NCI-H526 treated with DMSO at 0.1 percent for 48 hours (cell line): ENCODE measurements at regions not wholly inside any gene's neighbourhood (a gene's known extent, or its start where the extent isn't known, plus 50 kb on each side); places are given as distances from the start of the nearest gene placed in this dataset.
"Not testable (repeated sequence)": the region's sequence is repeated elsewhere in the genome, so short reads cannot be mapped to it uniquely, and the experiment has no call there.

Experiments
- DNase-seq: peaks from one replicate; lab custom pipeline; 2025; lab: John Stamatoyannopoulos, UW

DNA sequence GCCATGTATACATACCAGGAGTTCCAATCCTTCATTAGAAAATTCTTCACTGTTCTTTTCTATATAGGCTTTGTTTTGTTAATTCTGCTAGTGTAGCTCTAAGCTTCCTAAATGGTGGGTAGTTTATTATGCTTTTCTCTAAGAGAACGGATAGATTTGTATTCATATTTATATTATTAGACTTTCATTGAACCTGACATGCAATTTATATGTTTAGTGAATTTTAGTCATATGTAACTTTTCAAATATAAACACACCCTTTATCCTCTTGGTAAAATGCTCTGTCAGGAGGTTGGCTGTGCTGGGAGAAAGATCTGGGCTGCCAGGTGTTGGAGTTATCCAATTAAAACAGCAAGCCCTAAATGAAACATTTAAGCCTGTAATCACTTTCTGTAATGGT, 369.7 kb upstream of the RGS18 start:
- DNase-seq, result no peak

- no peak for DNase-seq
Observed at GRCh38 chr1:191798178-191798577, 360.1 kb upstream of the RGS18 start.

GRCh38 chr1:191804311-191804710, 354.0 kb upstream of the RGS18 start:
- no peak for DNase-seq

GRCh38 chr1:191813593-191813992, 344.7 kb upstream of the RGS18 start:
- not testable (repeated sequence) for DNase-seq

GRCh38 chr1:191818198-191818597, 340.1 kb upstream of the RGS18 start:
- no peak for DNase-seq

DNA sequence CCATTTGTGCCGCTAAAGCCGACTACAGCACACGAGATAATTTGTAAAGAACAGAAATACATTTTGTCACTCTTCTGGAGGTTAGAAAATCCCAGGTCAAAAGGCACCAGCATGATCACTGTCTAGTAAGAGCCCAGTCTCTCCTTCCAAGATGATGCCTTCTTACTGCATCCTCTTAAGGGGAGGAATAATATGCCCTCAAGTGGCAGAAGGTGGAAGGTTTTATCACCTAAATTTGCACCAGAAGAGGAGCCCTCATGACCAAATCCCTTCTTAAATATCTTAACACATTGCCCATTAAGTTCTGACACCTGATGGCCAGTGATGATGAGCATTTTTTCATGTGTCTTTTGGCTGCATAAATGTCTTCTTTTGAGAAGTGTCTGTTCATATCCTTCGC, 326.7 kb upstream of the RGS18 start:
- DNase-seq, result no peak

DNA sequence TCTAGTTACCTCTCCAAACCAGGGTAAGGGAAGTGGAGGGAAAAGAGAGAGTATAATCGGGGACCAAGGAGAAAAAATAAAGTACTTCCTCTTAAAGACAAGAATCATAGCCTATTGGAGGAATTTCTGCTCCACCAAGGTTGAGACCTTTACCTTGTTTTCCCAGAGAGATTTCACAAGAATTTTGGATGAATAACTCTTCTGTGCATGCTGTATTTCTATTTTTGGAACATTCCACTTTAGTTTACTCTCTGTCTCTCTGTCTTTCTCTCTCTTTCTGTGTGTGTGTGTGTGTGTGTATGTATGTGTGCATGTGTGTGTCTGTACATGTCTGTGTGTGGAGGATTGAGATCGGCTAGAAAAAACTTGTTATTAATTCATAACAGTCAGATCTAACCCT, 318.4 kb upstream of the RGS18 start:
- DNase-seq, result no peak

DNA sequence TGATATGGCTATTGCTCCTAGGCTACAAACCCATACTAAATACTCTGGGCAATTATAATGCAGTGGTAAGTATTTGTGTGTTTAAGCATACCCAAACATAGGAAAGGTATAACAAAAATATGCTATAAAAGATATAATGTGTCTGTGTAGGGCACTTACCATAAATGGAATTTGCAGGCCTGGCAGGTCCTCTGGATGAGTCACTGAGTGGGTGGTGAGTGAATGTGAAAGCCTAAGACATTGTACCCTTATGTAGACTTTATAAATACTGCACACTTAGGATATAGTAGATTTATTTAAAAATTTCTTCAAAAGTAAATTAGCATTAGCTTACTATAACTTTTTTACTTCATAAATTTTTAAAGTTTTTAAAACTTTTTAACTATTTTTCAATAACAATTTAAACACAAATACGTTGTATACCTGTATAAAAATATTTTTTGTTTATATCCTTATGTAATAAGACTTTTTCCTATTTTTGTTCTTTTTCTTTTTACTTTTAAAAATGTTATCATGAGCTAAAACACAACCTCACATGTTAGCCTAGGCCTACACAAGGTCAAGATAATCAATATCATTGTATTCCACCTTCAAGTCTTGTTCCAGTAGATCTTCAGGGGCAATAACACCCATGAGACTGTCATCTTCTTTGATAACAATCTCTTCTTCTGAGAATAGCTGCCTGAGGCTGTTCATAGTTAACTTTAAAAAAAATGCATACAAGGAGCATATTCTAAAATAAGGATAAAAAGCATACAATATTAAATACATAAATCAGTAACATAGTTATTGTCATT, 306.3 kb upstream of the RGS18 start:
- no peak for DNase-seq

DNA sequence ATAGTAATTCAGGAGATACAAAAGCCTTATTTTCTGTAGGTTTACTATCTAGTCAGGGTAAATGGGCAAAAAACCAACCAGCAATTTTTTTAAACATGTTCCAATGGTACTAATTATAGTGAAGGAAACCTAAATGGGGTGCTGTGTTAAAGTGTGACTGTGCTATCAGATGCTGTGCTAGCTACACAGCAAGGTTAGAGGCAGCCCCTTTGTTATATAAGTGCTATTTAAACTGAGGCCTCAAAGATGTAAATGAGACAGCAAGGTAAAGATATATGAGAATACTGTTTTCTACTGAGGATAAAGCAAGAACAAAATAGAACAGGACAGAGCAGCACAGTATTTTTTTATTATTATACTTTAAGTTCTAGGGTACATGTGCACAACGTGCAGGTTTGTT, 305.4 kb upstream of the RGS18 start:
- no peak for DNase-seq

DNA sequence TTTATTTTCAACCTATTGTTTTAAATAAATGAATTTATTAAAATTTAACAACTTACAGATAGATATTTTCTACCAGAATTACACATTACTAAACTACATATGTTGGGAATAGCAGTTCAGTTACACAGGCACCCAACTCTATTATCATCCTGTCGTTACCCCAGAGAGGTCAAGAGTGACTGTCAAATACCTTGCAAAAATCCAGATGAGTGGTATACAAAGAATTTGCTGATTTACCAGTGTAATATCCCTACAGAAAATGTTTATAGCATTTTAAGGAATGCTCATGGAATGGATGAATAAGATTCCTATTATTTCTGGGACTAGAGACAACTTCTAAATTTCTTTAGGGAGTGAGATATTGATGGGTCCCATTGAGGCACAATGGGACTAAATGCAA, 300.7 kb upstream of the RGS18 start:
- no peak for DNase-seq

- no peak for DNase-seq
Observed at GRCh38 chr1:191865479-191865878, 292.8 kb upstream of the RGS18 start.

GRCh38 chr1:191866155-191866554, 292.1 kb upstream of the RGS18 start:
- DNase-seq, result no peak

- DNase-seq, result no peak
Observed at GRCh38 chr1:191869790-191870312, 288.4 kb upstream of the RGS18 start.

DNA sequence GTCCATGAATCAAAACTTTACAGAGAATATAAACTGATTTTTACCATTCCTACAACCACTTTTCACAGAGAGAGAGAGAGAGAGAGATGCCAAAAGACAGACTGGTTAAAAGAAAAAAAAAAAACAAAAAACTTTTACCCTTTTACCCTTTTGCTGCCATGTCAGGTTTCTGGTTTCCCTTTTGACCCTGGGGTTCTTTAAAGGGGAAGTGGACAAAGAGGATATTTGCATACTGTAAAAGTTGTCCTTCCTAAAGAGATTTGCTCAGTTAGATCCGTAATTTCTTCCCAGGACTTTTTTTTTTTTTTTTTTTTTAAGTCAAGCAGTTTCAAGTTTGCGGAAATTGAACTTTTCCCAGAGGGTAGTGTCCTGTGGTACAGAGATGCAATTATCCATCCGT, 287.8 kb upstream of the RGS18 start:
- no peak for DNase-seq

DNA sequence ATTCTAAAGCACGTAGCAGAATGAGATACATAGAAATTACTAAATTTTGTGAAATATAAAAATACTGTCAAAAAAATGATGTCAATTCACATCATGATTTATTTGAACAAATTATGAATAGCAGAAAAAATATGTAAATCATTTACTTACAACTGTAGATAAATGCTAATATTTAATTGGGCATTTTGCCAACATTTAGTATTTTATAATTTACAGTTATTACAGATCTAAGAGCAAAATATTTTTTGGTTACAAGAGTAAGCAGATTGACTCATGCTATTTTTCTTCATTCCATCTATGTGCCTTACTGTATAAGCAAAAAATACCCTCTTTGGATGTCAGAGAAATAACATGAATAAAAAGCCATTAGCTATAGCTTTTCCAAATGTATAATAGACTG, 282.3 kb upstream of the RGS18 start:
- no peak for DNase-seq

DNA sequence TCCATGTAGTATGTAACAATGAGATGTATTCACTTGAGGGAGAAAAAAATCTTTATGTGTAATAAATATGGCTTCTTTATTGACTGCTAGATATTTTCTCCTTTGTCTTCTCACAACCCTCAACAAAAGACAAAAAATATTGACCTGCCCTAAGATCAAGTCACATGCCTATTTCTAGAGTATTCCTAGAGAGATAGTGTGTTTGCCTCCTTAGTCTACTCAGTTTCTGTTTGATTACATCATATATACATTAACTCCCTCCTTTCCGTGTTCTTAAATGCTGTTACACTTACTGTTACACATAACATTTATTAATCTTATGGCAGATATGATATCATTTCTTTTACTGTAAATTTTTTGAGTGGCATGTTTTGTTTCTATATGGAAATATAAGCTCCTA, 281.6 kb upstream of the RGS18 start:
- DNase-seq, result no peak

DNA sequence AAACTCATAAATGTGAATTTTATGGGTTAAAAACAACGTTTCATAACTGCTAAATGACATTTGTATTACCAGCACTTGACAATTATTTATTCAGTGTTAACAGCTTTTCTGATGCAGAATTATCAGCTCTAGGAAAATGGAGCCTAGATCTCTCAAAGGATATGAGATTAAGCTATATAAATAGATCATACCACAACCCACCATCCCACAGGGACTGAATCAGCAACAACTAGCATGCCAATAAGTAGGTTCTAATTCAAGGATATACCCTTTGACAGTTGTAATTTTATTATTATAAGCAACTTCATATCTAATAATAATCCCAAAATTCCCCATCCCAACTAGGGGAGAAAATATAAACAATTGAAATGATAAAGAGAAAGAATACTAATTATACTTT, 275.4 kb upstream of the RGS18 start:
- no peak for DNase-seq

DNA sequence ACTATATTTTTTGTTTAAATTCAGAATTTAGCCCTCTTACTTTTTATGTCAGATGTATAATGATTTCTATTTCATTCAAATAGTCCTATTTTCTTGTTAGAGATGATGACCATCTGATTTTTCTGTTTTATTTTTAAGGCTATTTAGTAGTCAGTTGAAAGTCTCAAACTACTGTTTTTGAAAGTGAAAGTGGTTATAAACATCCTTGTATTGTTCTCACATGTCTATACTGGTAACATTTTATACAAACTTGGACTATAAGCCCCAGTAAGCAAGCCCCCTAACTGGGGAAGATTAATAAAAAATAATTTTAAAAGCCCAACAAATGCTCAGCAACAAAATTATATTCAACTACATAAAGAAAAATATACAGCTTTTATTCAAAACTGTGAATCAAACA, 271.3 kb upstream of the RGS18 start:
- no peak for DNase-seq

GRCh38 chr1:191888996-191889622, 269.2 kb upstream of the RGS18 start:
- DNase-seq, result no peak

- no peak for DNase-seq
Observed at GRCh38 chr1:191889623-191890003, 268.6 kb upstream of the RGS18 start.

- DNase-seq, result no peak
Observed at GRCh38 chr1:191890433-191891088, 267.7 kb upstream of the RGS18 start.

DNA sequence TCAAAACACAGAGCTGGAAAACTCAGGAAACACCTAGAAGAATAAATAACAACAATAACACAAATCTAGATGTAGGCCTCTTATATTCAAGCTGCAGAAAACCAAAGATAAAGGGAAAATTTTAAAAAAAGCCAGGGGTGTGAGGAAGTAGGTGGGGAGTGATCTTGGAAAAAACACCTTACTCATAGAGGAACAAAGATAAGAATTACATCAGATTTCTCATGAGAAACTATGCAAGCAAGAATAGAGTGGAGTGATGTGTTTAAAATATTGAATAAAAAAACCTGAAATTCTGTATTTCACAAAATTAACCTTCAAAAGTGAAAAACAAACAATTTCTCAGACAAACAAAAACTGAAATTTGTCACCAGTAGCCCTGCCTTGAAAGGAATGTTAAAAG, 265.5 kb upstream of the RGS18 start:
- no peak for DNase-seq

GRCh38 chr1:191895049-191895448, 263.2 kb upstream of the RGS18 start:
- DNase-seq, result no peak
